GM19467 (cell line): ENCODE measurements at regions not wholly inside any gene's neighbourhood (a gene's known extent, or its start where the extent isn't known, plus 50 kb on each side); places are given as distances from the start of the nearest gene placed in this dataset.

ENCODE experiments used
- ATAC-seq: cut with Tn5 transposase; IDR thresholded peaks from one replicate; pipeline ENCODE4 v1.9.1; 2021; ENCODE audit warnings: mild to moderate bottlenecking, moderate library complexity; ENCODE audit not compliant: unreplicated experiment

- no peak for ATAC-seq
Observed at GRCh38 chr6:78577585-78577984, 289.8 kb upstream of the IRAK1BP1 start.

- ATAC-seq, result no peak
Observed at GRCh38 chr6:78578430-78578829, 288.9 kb upstream of the IRAK1BP1 start.

GRCh38 chr6:78580923-78581322, 286.4 kb upstream of the IRAK1BP1 start:
- ATAC-seq, result no peak

GRCh38 chr6:78583079-78583478, 284.3 kb upstream of the IRAK1BP1 start:
- ATAC-seq, result no peak

DNA sequence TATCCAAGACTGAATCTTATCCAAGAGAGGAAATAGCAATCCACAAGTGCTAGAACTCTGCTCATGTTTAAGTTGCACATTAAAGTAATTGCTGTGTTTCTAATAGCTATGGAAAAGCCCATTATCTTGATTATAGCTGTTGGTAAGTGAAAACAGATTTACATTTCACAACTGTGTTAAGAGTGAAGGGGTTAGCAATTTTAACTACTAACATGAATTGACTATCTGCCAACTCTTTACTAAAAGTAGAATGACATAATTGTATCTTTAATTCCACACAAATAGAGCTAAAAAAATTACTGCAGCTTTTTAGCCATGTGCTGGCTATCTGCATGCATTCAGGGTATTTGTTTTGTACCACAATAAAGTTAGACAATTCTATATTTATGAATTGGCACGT, 277.9 kb upstream of the IRAK1BP1 start:
- ATAC-seq, result no peak

DNA sequence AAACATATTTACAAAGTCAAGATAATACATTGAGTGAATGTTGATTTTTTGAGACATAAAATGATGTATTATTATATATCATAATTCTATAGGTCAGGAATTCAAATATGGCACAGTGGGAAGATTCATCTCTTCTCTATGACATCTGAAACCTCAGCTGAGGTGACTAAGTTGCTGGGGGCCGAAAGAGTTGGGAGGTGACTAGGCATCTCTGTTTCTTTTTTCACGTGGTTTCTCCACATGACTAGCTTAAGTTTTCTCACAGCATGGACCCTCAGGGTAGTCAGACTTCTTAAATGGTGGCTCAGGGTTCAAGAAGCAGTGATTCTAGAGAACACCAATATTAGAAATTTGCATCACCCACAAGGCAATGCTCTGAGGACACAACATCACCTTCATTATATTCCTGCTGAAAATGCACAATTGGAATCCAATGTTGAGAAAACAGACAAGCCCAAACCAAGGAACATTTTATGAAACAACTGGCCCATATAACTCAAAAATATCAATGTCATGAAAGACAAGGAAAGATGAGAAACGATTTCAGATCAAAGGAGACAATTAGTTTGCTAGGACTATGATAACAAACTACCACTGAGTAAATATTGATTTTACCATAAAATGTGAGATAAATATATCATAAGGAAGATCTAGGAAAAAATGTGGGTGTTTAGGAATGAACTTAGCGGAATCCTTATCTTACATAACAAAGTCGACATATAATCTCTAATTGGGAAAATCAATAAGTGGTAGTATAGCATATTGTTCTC, 273.3 kb upstream of the IRAK1BP1 start:
- no peak for ATAC-seq

DNA sequence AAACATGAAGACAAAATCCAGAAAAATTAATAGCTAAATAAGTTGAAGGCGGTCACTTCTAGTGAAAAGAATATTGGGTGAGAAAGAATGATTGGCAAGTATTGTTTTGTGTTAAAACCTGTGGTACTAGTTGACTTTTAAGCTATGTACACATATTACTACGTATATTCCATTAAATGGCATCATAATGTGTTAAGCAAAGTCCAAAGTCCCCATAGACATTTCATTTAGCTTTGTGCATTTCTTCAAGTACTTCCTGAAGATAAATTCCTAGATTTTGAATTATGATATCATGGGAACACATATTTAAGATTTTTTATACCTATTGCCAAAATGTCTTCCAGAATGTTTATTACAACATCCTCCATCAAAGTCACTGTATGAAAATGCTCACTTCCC, 272.7 kb upstream of the IRAK1BP1 start:
- no peak for ATAC-seq

DNA sequence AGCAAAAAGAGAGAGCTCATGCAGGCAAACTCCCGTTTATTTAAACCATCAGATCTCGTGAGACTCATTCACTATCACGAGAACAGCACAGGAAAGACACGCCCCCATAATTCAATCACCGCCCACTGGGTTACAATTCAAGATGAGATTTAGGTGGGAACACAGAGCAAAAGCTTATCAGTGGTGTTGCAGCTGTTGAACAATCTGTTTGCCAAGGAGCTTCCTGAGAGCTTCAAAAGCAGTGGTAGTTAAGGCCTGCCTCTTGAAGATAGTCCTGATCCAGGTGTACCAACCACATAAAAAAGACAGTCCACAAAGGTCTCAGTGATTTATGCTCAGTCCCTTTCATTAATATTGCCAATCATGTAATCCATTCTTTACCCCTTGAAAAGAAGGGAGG, 269.4 kb upstream of the IRAK1BP1 start:
- ATAC-seq, result no peak

DNA sequence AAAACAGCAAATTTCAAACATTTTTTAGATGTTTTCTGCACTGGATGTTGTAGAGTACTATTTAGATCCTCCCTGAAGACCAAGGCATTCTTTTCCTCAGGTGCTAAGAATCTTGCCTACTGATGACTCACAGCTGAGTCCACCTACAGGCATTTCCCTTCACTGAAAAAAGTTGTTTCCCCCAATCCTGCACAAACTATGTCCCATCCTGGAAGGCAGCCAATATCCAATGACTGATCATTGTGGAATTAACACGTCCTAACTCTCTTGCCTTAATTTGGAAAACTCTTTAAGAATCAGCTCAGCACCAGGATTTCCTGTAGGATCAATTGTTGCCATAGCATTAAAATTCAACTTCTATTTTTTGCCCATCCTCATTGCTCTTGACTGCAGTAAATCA, 268.4 kb upstream of the IRAK1BP1 start:
- ATAC-seq, result no peak

DNA sequence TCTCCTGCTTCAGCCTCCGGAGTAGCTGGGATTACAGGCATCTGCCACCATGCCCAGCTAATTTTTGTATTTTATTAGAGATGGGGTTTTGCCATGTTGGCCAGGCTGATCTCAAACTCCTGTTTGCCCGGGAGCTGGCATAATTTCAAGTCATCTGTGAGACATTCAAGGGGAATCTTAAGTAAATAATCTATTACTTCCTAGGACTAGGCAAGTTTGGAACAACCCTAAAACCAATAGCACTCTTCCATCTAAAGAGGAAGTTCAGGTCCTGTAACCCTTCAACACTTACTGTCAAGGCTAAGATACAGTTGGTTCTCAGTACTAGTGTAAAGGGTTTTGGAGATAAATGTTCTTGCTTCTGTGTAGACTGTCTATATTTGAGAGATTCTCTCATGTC, 267.8 kb upstream of the IRAK1BP1 start:
- ATAC-seq, result no peak

- ATAC-seq, result no peak
Observed at GRCh38 chr6:78605909-78606446, 261.4 kb upstream of the IRAK1BP1 start.

DNA sequence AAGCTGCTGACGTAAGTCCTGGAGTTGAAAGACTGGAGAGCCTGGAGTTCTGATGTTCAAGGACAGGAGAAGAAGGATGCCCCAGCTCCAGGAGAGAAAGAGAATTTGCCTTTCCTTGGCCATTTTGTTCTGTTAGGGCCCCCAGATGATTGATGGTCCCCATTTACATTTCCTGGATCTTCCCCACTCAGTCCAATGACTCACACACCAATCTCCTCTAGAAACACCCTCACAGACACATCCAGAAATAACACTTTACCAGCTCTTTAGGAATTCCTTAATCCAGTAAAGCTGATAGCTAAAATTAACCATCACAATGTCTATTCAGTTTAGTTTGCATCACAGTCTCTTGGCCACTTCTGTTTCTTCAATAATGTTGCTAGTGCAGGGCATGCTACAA, 260.2 kb upstream of the IRAK1BP1 start:
- no peak for ATAC-seq

DNA sequence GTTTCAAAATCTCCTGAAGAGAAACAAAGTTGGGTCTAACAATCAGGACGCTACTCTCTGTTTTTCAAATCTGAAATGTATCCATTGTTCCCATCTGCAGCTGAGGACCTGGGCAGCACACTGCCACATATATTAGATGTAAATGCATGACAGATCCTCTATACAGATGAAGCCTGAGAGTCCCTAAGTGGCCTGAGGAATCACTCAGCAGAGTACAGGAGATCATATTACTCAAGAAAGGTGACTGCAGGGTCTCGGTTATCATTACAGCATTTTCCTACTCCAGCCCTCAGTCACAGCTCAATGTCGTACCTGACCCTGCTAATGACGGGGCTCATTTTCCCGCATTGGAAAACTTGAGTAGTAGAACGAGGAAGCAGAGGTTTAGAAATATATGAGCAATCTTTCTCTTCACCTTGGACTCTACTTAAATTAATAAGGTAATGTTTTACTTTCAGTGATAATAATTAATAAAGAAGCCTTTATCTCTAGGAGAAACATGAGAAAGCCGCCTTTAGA, 256.2 kb upstream of the IRAK1BP1 start:
- ATAC-seq, result no peak

GRCh38 chr6:78611886-78612480, 255.4 kb upstream of the IRAK1BP1 start:
- ATAC-seq, result peak; percentile 41

DNA sequence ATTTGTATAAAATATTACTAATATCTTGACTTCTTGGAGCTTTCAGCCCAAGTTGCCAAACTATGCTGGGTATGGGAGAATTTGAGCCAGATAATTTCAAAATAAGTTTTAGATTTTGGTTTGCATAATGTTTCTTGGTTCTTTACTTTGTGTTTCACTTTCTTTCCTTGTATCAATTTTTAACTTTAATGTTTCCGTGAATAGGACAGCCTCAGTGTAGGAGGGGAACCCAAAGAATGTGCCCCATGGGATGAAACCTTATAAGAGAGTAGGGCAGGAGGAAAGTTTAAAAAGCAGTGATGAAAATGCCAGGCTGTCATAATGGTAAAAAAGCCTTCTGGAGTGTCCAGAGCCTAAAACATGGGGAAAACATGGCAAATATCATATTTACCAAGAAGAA, 252.4 kb upstream of the IRAK1BP1 start:
- ATAC-seq, result no peak

GRCh38 chr6:78615430-78615904, 251.9 kb upstream of the IRAK1BP1 start:
- no peak for ATAC-seq

DNA sequence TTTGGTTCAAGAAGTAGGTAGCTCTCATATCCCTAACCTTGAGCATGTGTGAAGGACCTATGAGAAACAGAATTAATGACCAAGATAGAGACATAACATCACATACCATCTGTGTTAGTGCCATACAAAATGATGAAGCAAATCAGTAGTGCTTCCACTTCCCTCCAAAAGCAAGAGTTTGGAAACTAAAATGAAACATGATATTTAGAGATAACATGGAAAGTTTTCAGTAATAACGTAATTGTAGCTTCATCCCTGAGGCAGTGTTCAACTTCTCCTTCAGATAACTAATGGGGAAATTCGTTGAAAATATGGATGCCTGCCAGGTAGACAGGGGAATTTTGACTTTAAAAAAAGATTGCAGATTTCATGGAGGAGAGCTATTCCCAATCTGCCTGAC, 248.4 kb upstream of the IRAK1BP1 start:
- ATAC-seq, result no peak

GRCh38 chr6:78623554-78623953, 243.8 kb upstream of the IRAK1BP1 start:
- ATAC-seq, result no peak

- no peak for ATAC-seq
Observed at GRCh38 chr6:78629154-78629721, 238.1 kb upstream of the IRAK1BP1 start.

DNA sequence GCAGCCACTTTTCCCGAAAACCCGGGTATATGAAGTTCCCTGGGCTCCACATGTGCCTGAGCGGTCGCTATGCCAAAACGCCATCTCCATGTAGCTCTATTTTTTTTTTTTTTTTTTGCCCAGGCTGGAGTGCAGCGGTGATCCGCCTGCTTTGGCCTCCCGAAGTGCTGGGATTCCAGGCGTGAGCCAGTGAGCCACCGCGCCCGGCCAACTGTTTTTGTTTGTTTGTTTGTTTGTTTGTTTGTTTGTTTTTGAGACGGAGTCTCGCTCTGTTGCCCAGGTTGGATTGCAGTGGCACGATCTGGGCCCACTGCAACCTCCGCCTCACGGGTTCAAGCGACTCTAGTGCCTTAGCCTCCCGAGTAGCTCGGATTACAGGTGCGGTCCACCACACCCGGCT, 237.5 kb upstream of the IRAK1BP1 start:
- no peak for ATAC-seq

DNA sequence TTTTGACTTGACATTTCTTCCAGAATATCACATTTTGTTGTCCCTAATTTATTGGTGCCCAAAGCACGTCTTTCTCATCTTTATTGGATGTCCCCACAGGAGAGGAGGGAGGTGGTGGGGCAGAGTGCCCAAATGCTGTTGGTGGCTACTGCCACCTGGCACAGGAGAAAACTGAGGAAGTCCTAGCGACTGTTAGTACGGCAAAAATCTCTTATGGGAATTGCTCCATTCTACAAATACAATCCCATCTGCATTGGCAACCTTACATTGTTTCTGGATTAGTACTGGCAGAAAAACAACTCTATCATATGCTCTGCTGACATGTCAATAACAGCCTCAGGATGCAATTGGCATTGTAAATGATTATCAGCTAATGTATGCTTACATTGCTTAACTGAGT, 235.4 kb upstream of the IRAK1BP1 start:
- no peak for ATAC-seq
